ENCODE measurements at regions not wholly inside any gene's neighbourhood (a gene's known extent, or its start where the extent isn't known, plus 50 kb on each side); places are given as distances from the start of the nearest gene placed in this dataset.

- TF ChIP-seq TAF1 (IDR thresholded peaks at IDR 0.05; ENCODE audit: borderline replicate concordance, low read depth, low read length) (no peak), YY1 (IDR thresholded peaks at IDR 0.05; ENCODE audit: low read depth) (no peak), PBX3 (IDR thresholded peaks at IDR 0.05) (peak; percentile 36; the same call in 1 of the 2 replicates), FOXJ3 (CRISPR knock-in tag; IDR thresholded peaks at IDR 0.05) (no peak), CHD2 (IDR thresholded peaks at IDR 0.05; ENCODE audit: low read length, partially characterized antibody) (no peak), IRF3 (IDR thresholded peaks at IDR 0.05; ENCODE audit: low read depth, low read length) (no peak), RFX5 (IDR thresholded peaks at IDR 0.05; ENCODE audit: low read length) (no peak), NFIC (IDR thresholded peaks at IDR 0.05; ENCODE audit: borderline replicate concordance) (peak; percentile 21; the same call in 1 of the 2 replicates), USF1 (IDR thresholded peaks at IDR 0.05; ENCODE audit: borderline replicate concordance, low read depth) (no peak), ZBTB33 (IDR thresholded peaks at IDR 0.05; ENCODE audit: borderline replicate concordance, low read depth) (no peak), MXI1 (IDR thresholded peaks at IDR 0.05; ENCODE audit: low read depth, low read length) (no peak), SIN3A (IDR thresholded peaks at IDR 0.05; ENCODE audit: borderline replicate concordance, low read depth, low read length) (no peak), FOSL2 (IDR thresholded peaks at IDR 0.05; ENCODE audit: borderline replicate concordance, low read depth) (peak; percentile 66; the same call in 1 of the 2 replicates), RCOR1 (IDR thresholded peaks at IDR 0.05; ENCODE audit: low read length) (no peak), FOXM1 (IDR thresholded peaks at IDR 0.05; ENCODE audit: low read depth) (no peak), POLR2AphosphoS5 (IDR thresholded peaks at IDR 0.05; ENCODE audit: low read depth, low read length) (peak; percentile 29; the same call in 1 of the 2 replicates), SMC3 (IDR thresholded peaks at IDR 0.05; ENCODE audit: low read depth, low read length) (no peak), GATA2 (CRISPR knock-in tag; IDR thresholded peaks at IDR 0.05) (no peak)
Measured at GRCh38 chr11:69352715-69353319, 58.9 kb downstream of the MYEOV start (continued).
